Spleen (tissue), 7 donors: ENCODE measurements at regions not wholly inside any gene's neighbourhood (a gene's known extent, or its start where the extent isn't known, plus 50 kb on each side); places are given as distances from the start of the nearest gene placed in this dataset.

Experiments
- POLR2A ChIP-seq, 3 donors: fragments of 450-650 bp; IDR thresholded peaks; one replicate each; pipeline ENCODE4 v1.5.1; 2017; ENCODE audit warnings: antibody characterized with exemption in 3 of 3, mild to moderate bottlenecking in 1 of 3
- TF ChIP-seq, protein P1 (sequence below), 11 experiments: fragments of 200-600 bp in 7 of 11; fragments of 450-650 bp in 4 of 11; sonication (generic) in 4 of 11; IDR thresholded peaks in 8 of 11; conservative IDR thresholded peaks in 3 of 11; 1 replicate in 7 of 11; 2 replicates in 4 of 11; pipeline versions ENCODE4 v1.4.0 to v1.8.0; 2016 to 2021; ENCODE audit warnings: antibody characterized with exemption in 11 of 11, inconsistent platforms in 4 of 11, mild to moderate bottlenecking in 1 of 11
- donor health status: DM: no; HTN: no; CAD: no; lungs with moderate emphysema.
- donor health status: DM: no; HTN: no; CAD: no.
- donor health status: DM: no; HTN: no; CAD: no.

DNA sequence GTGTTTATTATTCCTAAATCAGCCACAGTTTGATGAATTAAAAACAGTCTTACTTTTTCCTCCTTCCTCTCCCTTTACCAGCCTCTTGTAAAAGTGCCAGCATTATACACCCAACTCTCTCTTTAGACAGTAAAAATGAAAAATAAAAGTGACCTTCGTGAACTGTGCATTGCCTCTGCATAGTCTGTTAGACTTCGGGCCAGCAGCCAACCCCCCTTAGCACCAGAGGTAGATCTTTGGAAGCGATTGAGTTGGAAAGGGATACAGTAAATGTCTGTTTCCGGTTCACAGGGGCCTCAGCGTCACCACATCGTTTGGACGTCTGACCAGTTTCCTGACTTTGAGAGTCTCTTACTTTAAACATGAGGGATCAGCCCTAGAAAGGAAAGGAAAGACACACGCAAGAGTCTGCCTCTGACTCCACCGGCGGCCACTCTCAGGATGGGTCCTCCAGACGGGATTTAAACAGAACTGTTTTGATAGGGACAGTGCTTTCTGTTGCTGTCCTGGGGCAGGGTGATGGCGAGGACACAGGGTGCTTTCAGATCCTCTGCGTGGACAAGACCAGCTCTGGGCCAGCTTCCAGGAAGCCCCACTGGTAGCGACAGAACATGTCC is 206.6 kb upstream of the PREP start:
- TF ChIP-seq, protein P1, sequence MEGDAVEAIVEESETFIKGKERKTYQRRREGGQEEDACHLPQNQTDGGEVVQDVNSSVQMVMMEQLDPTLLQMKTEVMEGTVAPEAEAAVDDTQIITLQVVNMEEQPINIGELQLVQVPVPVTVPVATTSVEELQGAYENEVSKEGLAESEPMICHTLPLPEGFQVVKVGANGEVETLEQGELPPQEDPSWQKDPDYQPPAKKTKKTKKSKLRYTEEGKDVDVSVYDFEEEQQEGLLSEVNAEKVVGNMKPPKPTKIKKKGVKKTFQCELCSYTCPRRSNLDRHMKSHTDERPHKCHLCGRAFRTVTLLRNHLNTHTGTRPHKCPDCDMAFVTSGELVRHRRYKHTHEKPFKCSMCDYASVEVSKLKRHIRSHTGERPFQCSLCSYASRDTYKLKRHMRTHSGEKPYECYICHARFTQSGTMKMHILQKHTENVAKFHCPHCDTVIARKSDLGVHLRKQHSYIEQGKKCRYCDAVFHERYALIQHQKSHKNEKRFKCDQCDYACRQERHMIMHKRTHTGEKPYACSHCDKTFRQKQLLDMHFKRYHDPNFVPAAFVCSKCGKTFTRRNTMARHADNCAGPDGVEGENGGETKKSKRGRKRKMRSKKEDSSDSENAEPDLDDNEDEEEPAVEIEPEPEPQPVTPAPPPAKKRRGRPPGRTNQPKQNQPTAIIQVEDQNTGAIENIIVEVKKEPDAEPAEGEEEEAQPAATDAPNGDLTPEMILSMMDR (IDR thresholded peaks at IDR 0.05 in 8 of 11, conservative IDR thresholded peaks at IDR 0.05 in 3 of 11): no peak
- TF ChIP-seq POLR2A (IDR thresholded peaks at IDR 0.05): no peak
